HepG2 (cell line): ENCODE measurements at regions not wholly inside any gene's neighbourhood (a gene's known extent, or its start where the extent isn't known, plus 50 kb on each side); places are given as distances from the start of the nearest gene placed in this dataset.

Experiments
- ATAC-seq: fragments of 200-7000 bp; cut with Tn5 transposase; 3 replicates; pipeline ENCODE4 v1.9.1; 2020; ENCODE audit warnings: mild to moderate bottlenecking, moderate library complexity
- BruUV-seq: library from RNA; stranded (reverse); fragments of 400-500 nt; replicated peaks from 2 replicates; lab custom pipeline; 2021; lab: Mats Ljungman, UMichigan
- CTCF ChIA-PET: fragments of 300-600 bp; formaldehyde crosslinking; extraction: SDS; loops from one replicate; lab custom pipeline; 2021; ENCODE audit warnings: low total read pairs, inconsistent platforms, low intra/inter-chr PET ratio; lab: Yijun Ruan, JAX
- POLR2A ChIA-PET: fragments of 350-600 bp; sonication (Branson Sonifier 250); formaldehyde crosslinking; loops from one replicate; lab custom pipeline; 2020; ENCODE audit warnings: antibody characterized with exemption, inconsistent platforms; lab: Yijun Ruan, JAX
- DNase-seq: peaks from one replicate; pipeline ENCODE4 v3.0.0-alpha.2; 2015; ENCODE audit warnings: low spot score
- FAIRE-seq: peaks from 3 replicates; lab custom pipeline; 2011; peaks lifted over from hg19 to GRCh38; lab: Jason Lieb, UNC
- H2AFZ ChIP-seq: one replicate; pipeline ENCODE4 v1.6.1; 2011; ENCODE audit warnings: low read length, inconsistent platforms
- H3K27ac ChIP-seq: fragments of 300-600 bp; 3 replicates; pipeline ENCODE4 v1.8.0; 2011; ENCODE audit warnings: mixed run types, mild to moderate bottlenecking, mixed read lengths, low read length, inconsistent platforms; ENCODE audit not compliant: insufficient read depth; ENCODE audit errors: extremely low read length
- H3K27me3 ChIP-seq, 2 experiments: fragments of 200-600 bp in 1 of 2; 2 replicates in 1 of 2; 3 replicates in 1 of 2; pipeline versions ENCODE4 v1.6.0 to v1.8.0; 2011; ENCODE audit warnings: low read length in 2 of 2, mild to moderate bottlenecking in 2 of 2, moderate library complexity in 2 of 2, inconsistent platforms in 1 of 2; ENCODE audit not compliant: insufficient read depth in 2 of 2, control insufficient read depth in 1 of 2
- H3K36me3 ChIP-seq, 2 experiments: fragments of 200-600 bp in 1 of 2; replicated peaks in 1 of 2; 2 replicates in 1 of 2; 3 replicates in 1 of 2; pipeline versions ENCODE4 v1.5.1 to v1.8.0; 2011; ENCODE audit warnings: low read length in 2 of 2, inconsistent platforms in 1 of 2; ENCODE audit not compliant: insufficient read depth in 2 of 2, control insufficient read depth in 1 of 2
- H3K4me1 ChIP-seq: 2 replicates; pipeline ENCODE4 v1.5.1; 2012; ENCODE audit warnings: low read length, inconsistent platforms; ENCODE audit not compliant: insufficient read depth
- H3K4me2 ChIP-seq: 2 replicates; pipeline ENCODE4 v1.6.0; 2011; ENCODE audit warnings: low read depth, low read length, inconsistent platforms
- H3K4me3 ChIP-seq, 3 experiments: fragments of 200-600 bp in 1 of 3; sonication (generic), shearing (Covaris generic) in 1 of 3; replicated peaks in 1 of 3; 2 replicates each; pipeline ENCODE4 v1.5.1; 2011 to 2016; ENCODE audit warnings: low read length in 3 of 3, inconsistent platforms in 2 of 3, low read depth in 2 of 3, mild to moderate bottlenecking in 2 of 3, control low read depth in 1 of 3, mixed read lengths in 1 of 3; ENCODE audit not compliant: insufficient read depth in 1 of 3
- H3K79me2 ChIP-seq: one replicate; pipeline ENCODE4 v1.6.1; 2011; ENCODE audit warnings: low read length, inconsistent platforms; ENCODE audit not compliant: insufficient read depth
- H3K9ac ChIP-seq: 2 replicates; pipeline ENCODE4 v1.6.0; 2011; ENCODE audit warnings: mild to moderate bottlenecking, low read depth, low read length, inconsistent platforms; ENCODE audit not compliant: insufficient read depth
- H3K9me3 ChIP-seq: 2 replicates; pipeline ENCODE4 v1.5.1; 2012; ENCODE audit warnings: mild to moderate bottlenecking, low read length
- H4K20me1 ChIP-seq: 2 replicates; pipeline ENCODE4 v1.6.0; 2011; ENCODE audit warnings: inconsistent platforms, mild to moderate bottlenecking, low read length, moderate library complexity; ENCODE audit not compliant: insufficient read depth
- DPF2 ChIP-seq: sonication (generic); formaldehyde crosslinking; IDR thresholded peaks from 2 replicates; pipeline ENCODE4 v1.4.0; 2020; ENCODE audit warnings: mild to moderate bottlenecking, low read depth, missing genetic modification reagents, borderline replicate concordance
- KLF15 ChIP-seq: sonication (generic); formaldehyde crosslinking; IDR thresholded peaks from 2 replicates; pipeline ENCODE4 v1.8.1; 2023; ENCODE audit warnings: borderline replicate concordance, mild to moderate bottlenecking, inconsistent platforms, missing genetic modification reagents, mixed read lengths
- KLF9 ChIP-seq: IDR thresholded peaks from 2 replicates; pipeline ENCODE4 v1.6.1; 2016; ENCODE audit warnings: low read depth
- NCOA2 ChIP-seq: sonication (generic); formaldehyde crosslinking; IDR thresholded peaks from 2 replicates; pipeline ENCODE4 v1.8.0; 2022; ENCODE audit warnings: inconsistent platforms
- NFE2L1 ChIP-seq: sonication (generic); formaldehyde crosslinking; IDR thresholded peaks from 2 replicates; pipeline ENCODE4 v1.4.0; 2020; ENCODE audit warnings: missing genetic modification reagents, mild to moderate bottlenecking, borderline replicate concordance
- TBP ChIP-seq: sonication (generic); formaldehyde crosslinking; IDR thresholded peaks from 2 replicates; pipeline ENCODE4 v1.5.0; 2020; ENCODE audit warnings: missing genetic modification reagents
- ZBTB38 ChIP-seq: sonication (generic); formaldehyde crosslinking; IDR thresholded peaks from 2 replicates; pipeline ENCODE4 v1.5.1; 2020; ENCODE audit warnings: mild to moderate bottlenecking, missing genetic modification reagents
- ZSCAN22 ChIP-seq: sonication (generic); formaldehyde crosslinking; IDR thresholded peaks from 2 replicates; pipeline ENCODE4 v1.4.0; 2020; ENCODE audit warnings: mild to moderate bottlenecking, missing genetic modification reagents
- WGBS: methylation state at CpG from one replicate; pipeline ENCODE4 v1.1.6; 2017; ENCODE audit warnings: low lambda C conversion rate; 5-methylcytosine and 5-hydroxymethylcytosine counted together
- in situ Hi-C: cut with HindIII; loops from 2 replicates; pipeline ENCODE4 v1.10.0; 2017; ENCODE audit warnings: low pct_unique_long_range_greater_than_20kb; ENCODE audit not compliant: extremely low pct_ligation_motif_present
- intact Hi-C: fragments of 100-400 bp; cut with micrococcal nuclease; formaldehyde crosslinking; loops from one replicate; pipeline ENCODE4 v1.10.0; 2022; ENCODE audit not compliant: unreplicated experiment
- TF ChIP-seq, protein P1 (sequence below): sonication (generic); formaldehyde crosslinking; IDR thresholded peaks from 2 replicates; pipeline ENCODE4 v1.8.0; 2022; ENCODE audit warnings: missing genetic modification reagents, mild to moderate bottlenecking, moderate library complexity, borderline replicate concordance
- TF ChIP-seq, protein P2 (sequence below): sonication (generic); formaldehyde crosslinking; IDR thresholded peaks from 2 replicates; pipeline ENCODE4 v1.8.1; 2023; ENCODE audit warnings: missing genetic modification reagents, inconsistent platforms, borderline replicate concordance
- TF ChIP-seq, protein P3 (sequence below): sonication (generic); formaldehyde crosslinking; conservative IDR thresholded peaks from 2 replicates; pipeline ENCODE4 v1.4.0; 2020; ENCODE audit warnings: missing genetic modification reagents

DNA sequence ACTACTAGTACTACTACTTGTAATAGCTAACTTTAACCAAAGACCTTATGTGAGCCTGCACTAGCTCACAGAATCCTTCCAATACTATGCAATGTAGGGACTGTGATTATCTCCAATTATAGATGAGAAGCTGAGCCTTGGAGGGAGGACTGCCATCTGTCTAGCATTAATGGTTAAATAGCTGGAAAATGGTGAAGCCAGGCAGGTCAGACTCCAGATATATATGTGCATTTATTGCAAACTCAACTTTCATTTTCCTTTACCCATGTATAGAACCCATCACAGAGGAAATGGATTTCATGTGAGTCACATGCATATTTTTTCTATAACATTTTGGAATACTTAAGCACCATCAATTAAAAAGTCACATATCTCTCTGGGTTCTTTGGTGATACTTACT lies 229.9 kb downstream of the BCAS1 start:
- CTCF ChIA-PET = no interaction called here
- ATAC-seq (no peak), FAIRE-seq (no peak), DNase-seq (no peak)
- Histone ChIP-seq H3K9ac (no peak overlapping the region), H2AFZ (no peak overlapping the region), H4K20me1 (no peaks in the 10 kb centered on the region), H3K27me3 (no peaks in the 10 kb centered on the region; a peak in 1 of 5 replicates), H3K36me3 (no peaks in the 10 kb centered on the region), H3K4me3 (no peak overlapping the region), H3K9me3 (no peaks in the 10 kb centered on the region), H3K27ac (no peak overlapping the region), H3K79me2 (no peaks in the 10 kb centered on the region), H3K4me2 (no peak overlapping the region), H3K4me1 (peaks cover 30% of the 10 kb centered on the region)
- intact Hi-C loops = no loop called here
- BruUV-seq = no TSS peak
- in situ Hi-C loops = no loop called here
- POLR2A ChIA-PET = interaction anchor here (0.9 to 1.4 kb wide), 3 partner anchors 11 to 102 kb away, joined by 3 read pairs; no protein-coding TSS in a partner anchor
- TF ChIP-seq, protein P1, sequence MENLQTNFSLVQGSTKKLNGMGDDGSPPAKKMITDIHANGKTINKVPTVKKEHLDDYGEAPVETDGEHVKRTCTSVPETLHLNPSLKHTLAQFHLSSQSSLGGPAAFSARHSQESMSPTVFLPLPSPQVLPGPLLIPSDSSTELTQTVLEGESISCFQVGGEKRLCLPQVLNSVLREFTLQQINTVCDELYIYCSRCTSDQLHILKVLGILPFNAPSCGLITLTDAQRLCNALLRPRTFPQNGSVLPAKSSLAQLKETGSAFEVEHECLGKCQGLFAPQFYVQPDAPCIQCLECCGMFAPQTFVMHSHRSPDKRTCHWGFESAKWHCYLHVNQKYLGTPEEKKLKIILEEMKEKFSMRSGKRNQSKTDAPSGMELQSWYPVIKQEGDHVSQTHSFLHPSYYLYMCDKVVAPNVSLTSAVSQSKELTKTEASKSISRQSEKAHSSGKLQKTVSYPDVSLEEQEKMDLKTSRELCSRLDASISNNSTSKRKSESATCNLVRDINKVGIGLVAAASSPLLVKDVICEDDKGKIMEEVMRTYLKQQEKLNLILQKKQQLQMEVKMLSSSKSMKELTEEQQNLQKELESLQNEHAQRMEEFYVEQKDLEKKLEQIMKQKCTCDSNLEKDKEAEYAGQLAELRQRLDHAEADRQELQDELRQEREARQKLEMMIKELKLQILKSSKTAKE (CRISPR knock-in tag) = no peak
- peak; percentile 65; the same call in 1 of the 2 replicates for TF ChIP-seq ZSCAN22 (CRISPR knock-in tag)
- TF ChIP-seq, all 625 proteins: peak for 1

DNA sequence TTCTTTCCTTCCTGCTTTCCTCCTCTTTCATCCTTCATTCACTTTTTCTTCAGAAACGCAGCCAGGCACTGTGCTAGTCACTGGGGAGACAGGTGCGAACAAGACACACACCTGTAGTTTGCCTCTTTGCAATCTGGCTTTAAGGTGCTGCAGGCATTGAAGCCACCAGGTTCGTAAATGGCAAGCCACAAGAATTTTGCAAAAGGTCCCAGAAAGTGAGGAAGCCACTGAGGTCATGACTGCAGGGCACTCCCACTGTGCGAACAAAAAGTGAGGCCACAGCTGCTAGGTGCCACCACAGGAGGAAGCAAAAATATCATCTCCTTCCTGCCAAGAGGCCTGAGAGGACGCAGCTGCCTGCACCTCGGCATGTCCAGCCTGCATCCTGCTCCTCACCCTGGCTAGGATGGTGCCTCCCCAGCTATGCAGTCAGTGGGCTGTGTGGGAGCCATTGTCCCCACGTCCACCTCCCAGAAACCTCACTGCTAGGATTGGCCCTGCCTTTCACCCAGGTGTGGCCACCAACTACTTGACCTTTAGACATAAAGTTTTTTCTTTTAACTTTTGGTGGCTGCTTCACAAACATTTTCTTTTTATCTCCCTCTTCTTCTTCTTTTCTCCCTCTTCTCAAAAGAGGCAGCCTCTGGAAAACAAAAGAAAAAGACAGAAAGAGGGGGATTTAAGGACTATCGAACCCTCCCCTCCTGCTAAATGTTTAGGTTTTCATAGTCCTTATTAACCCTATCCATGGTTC lies 230.8 kb downstream of the BCAS1 start:
- Histone ChIP-seq H3K27ac (no peak overlapping the region), H3K27me3 (no peaks in the 10 kb centered on the region; a peak in 1 of 5 replicates), H3K9ac (peak overlapping the region; percentile 25; the same call in 1 of the 2 replicates), H3K4me2 (peak overlapping the region; percentile 77), H2AFZ (peak overlapping the region; percentile 77), H3K36me3 (no peaks in the 10 kb centered on the region), H3K4me1 (peaks cover 30% of the 10 kb centered on the region), H3K79me2 (no peaks in the 10 kb centered on the region), H3K4me3 (peak overlapping the region in 1 of 3 experiments; percentile 50; a peak in 2 of 6 replicates), H3K9me3 (no peaks in the 10 kb centered on the region), H4K20me1 (no peaks in the 10 kb centered on the region)
- no TSS peak for BruUV-seq
- intact Hi-C loops = no loop called here
- no peak for DNase-seq
- FAIRE-seq = no peak
- peak; percentile 67 for ATAC-seq
- ChIA-PET POLR2A (interaction anchor here (1.1 to 1.4 kb wide), 2 partner anchors 9 to 13 kb away, joined by 3 to 4 read pairs; no protein-coding TSS in a partner anchor), CTCF (no interaction called here)
- WGBS = 31% methylated on average over 8 of the region's 8 CpGs
- in situ Hi-C loops = no loop called here
- TF ChIP-seq NCOA2 (CRISPR knock-in tag) = no peak
- TF ChIP-seq, protein P2, sequence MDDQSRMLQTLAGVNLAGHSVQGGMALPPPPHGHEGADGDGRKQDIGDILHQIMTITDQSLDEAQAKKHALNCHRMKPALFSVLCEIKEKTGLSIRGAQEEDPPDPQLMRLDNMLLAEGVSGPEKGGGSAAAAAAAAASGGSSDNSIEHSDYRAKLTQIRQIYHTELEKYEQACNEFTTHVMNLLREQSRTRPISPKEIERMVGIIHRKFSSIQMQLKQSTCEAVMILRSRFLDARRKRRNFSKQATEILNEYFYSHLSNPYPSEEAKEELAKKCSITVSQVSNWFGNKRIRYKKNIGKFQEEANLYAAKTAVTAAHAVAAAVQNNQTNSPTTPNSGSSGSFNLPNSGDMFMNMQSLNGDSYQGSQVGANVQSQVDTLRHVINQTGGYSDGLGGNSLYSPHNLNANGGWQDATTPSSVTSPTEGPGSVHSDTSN (CRISPR knock-in tag) = no peak
- peak; percentile 20; the same call in 1 of the 2 replicates for TF ChIP-seq ZBTB38 (CRISPR knock-in tag)
- 0 out of 2 replicates have a peak, but pooled peaks have one; percentile 18 for TF ChIP-seq DPF2
- no peak for TF ChIP-seq KLF9
- TF ChIP-seq, protein P3, sequence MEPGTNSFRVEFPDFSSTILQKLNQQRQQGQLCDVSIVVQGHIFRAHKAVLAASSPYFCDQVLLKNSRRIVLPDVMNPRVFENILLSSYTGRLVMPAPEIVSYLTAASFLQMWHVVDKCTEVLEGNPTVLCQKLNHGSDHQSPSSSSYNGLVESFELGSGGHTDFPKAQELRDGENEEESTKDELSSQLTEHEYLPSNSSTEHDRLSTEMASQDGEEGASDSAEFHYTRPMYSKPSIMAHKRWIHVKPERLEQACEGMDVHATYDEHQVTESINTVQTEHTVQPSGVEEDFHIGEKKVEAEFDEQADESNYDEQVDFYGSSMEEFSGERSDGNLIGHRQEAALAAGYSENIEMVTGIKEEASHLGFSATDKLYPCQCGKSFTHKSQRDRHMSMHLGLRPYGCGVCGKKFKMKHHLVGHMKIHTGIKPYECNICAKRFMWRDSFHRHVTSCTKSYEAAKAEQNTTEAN = no peak
- peak; percentile 51; the same call in 1 of the 2 replicates for TF ChIP-seq NFE2L1 (CRISPR knock-in tag)
- TF ChIP-seq KLF15 (CRISPR knock-in tag) = no peak
- TF ChIP-seq TBP (CRISPR knock-in tag) = no peak
